ENCODE measurements at regions not wholly inside any gene's neighbourhood (a gene's known extent, or its start where the extent isn't known, plus 50 kb on each side); places are given as distances from the start of the nearest gene placed in this dataset.

DNA sequence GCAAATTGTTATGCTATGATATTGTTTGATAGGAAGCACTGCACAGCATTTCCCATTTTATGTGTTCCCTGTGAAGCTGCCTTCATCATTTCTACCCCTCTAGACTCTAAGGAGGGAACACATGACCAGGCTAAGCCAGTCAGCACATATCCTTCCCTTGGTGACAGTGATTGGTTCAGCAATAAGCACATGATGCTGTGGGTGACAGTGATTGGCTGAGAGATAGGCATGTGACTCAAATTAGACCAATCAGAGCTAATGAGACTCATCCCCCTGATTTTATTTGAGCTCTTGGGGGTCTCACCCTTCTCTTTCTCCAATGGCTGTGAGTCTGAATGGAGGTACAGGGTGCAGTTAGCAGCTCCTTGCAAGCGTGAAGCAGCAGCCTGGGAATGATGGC lies 195.2 kb downstream of the NUAK1 start:
- TF ChIP-seq, protein P1, sequence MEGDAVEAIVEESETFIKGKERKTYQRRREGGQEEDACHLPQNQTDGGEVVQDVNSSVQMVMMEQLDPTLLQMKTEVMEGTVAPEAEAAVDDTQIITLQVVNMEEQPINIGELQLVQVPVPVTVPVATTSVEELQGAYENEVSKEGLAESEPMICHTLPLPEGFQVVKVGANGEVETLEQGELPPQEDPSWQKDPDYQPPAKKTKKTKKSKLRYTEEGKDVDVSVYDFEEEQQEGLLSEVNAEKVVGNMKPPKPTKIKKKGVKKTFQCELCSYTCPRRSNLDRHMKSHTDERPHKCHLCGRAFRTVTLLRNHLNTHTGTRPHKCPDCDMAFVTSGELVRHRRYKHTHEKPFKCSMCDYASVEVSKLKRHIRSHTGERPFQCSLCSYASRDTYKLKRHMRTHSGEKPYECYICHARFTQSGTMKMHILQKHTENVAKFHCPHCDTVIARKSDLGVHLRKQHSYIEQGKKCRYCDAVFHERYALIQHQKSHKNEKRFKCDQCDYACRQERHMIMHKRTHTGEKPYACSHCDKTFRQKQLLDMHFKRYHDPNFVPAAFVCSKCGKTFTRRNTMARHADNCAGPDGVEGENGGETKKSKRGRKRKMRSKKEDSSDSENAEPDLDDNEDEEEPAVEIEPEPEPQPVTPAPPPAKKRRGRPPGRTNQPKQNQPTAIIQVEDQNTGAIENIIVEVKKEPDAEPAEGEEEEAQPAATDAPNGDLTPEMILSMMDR (IDR thresholded peaks at IDR 0.05): no peak
- TF ChIP-seq POLR2A (IDR thresholded peaks at IDR 0.05) (no peak), EP300 (IDR thresholded peaks at IDR 0.05) (no peak), POLR2AphosphoS5 (IDR thresholded peaks at IDR 0.05) (no peak)

Measured in upper lobe of left lung (tissue), 4 donors.